HEK293T (cell line): ENCODE measurements at regions not wholly inside any gene's neighbourhood (a gene's known extent, or its start where the extent isn't known, plus 50 kb on each side); places are given as distances from the start of the nearest gene placed in this dataset.

Experiments
- CTCF ChIA-PET: fragments of 350-600 bp; formaldehyde crosslinking; extraction: SDS; loops from one replicate; lab custom pipeline; 2021; ENCODE audit warnings: antibody characterized with exemption, inconsistent platforms; lab: Yijun Ruan, JAX
- POLR2A ChIA-PET: fragments of 350-600 bp; formaldehyde crosslinking; extraction: SDS; loops from one replicate; lab custom pipeline; 2020; ENCODE audit warnings: antibody characterized with exemption, inconsistent platforms; lab: Yijun Ruan, JAX
- DNase-seq: peaks from one replicate; pipeline ENCODE4 v3.0.0; 2012; ENCODE audit warnings: mixed read lengths; ENCODE audit errors: extremely low spot score
- ARNT ChIP-seq: fragments of 450-650 bp; IDR thresholded peaks from 2 replicates; pipeline ENCODE4 v1.6.1; 2017; ENCODE audit warnings: mild to moderate bottlenecking
- BHLHE40 ChIP-seq: fragments of 450-650 bp; IDR thresholded peaks from 2 replicates; pipeline ENCODE4 v1.6.1; 2016; ENCODE audit warnings: mild to moderate bottlenecking, moderate library complexity, borderline replicate concordance
- CTBP1 ChIP-seq: fragments of 450-650 bp; IDR thresholded peaks from 2 replicates; pipeline ENCODE4 v1.6.1; 2016; ENCODE audit warnings: borderline replicate concordance
- ELF4 ChIP-seq: fragments of 450-650 bp; IDR thresholded peaks from 2 replicates; pipeline ENCODE4 v1.6.1; 2017; ENCODE audit warnings: antibody characterized with exemption
- FOXA1 ChIP-seq: fragments of 450-650 bp; IDR thresholded peaks from 2 replicates; pipeline ENCODE4 v1.6.1; 2016; ENCODE audit warnings: mild to moderate bottlenecking
- FOXK2 ChIP-seq: fragments of 450-650 bp; IDR thresholded peaks from 2 replicates; pipeline ENCODE4 v1.6.1; 2016; ENCODE audit warnings: mild to moderate bottlenecking
- FOXM1 ChIP-seq: fragments of 450-650 bp; IDR thresholded peaks from 2 replicates; pipeline ENCODE4 v1.6.1; 2017; ENCODE audit warnings: mild to moderate bottlenecking, borderline replicate concordance
- HDGF ChIP-seq: fragments of 450-650 bp; IDR thresholded peaks from 2 replicates; pipeline ENCODE4 v1.6.1; 2017; ENCODE audit warnings: antibody characterized with exemption, borderline replicate concordance
- L3MBTL2 ChIP-seq: fragments of 450-650 bp; conservative IDR thresholded peaks from 2 replicates; pipeline ENCODE4 v1.6.1; 2016; ENCODE audit warnings: mild to moderate bottlenecking
- LEF1 ChIP-seq: fragments of 450-650 bp; IDR thresholded peaks from 2 replicates; pipeline ENCODE4 v1.6.1; 2017; ENCODE audit warnings: mild to moderate bottlenecking, borderline replicate concordance
- NFRKB ChIP-seq: fragments of 450-650 bp; IDR thresholded peaks from 2 replicates; pipeline ENCODE4 v1.6.1; 2016; ENCODE audit warnings: mild to moderate bottlenecking, moderate library complexity
- PKNOX1 ChIP-seq: fragments of 450-650 bp; IDR thresholded peaks from 2 replicates; pipeline ENCODE4 v1.6.1; 2016
- SP1 ChIP-seq: fragments of 450-650 bp; IDR thresholded peaks from 2 replicates; pipeline ENCODE4 v1.6.1; 2017
- SUZ12 ChIP-seq: fragments of 450-650 bp; IDR thresholded peaks from 2 replicates; pipeline ENCODE4 v1.6.1; 2016; ENCODE audit warnings: mild to moderate bottlenecking
- TARDBP ChIP-seq: fragments of 450-650 bp; IDR thresholded peaks from 2 replicates; pipeline ENCODE4 v1.6.1; 2016
- ZNF384 ChIP-seq: fragments of 450-650 bp; IDR thresholded peaks from 2 replicates; pipeline ENCODE4 v1.6.1; 2016

DNA sequence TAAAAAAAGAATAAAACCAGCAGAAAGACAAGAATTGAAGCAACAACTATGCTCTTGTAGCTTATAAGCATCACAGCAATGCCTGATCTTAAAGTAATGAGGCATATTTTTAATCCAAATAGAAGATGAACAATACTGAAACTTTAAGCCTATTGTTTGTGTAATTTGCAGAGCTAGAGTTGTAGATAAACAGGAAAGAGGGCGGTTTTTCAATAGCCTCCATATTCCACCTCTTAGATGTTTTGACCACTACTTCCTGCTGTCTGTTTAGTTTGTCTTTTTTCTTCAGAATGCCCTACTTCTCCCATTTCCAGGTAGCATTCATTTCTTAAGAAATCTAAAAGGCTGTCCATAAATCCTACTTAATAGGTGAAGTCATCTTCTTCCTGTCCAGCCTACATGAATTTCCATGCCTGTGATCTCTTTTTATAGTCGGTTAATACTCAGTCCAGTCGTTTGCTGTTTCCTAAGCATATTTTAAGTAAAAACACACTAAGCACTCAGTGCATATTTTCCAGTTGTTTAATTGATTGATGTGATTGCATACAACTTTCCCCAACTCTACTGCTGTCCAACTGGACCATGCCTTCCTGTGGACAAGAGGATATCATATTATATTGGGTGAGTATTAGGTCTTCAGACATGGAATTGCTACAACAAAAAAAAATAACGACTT lies 308.1 kb downstream of the TFEC start:
- DNase-seq = no peak
- POLR2A ChIA-PET = no interaction called here
- CTCF ChIA-PET = interaction anchor here (1.1 kb wide), 1 partner anchor 42 kb away, joined by 3 read pairs; no protein-coding TSS in a partner anchor
- TF ChIP-seq ARNT (no peak), FOXA1 (no peak), CTBP1 (peak; percentile 49; the same call in 1 of the 2 replicates), L3MBTL2 (no peak), ZNF384 (no peak), FOXK2 (no peak), BHLHE40 (no peak), HDGF (no peak), ELF4 (no peak), NFRKB (no peak), TARDBP (no peak), PKNOX1 (peak; percentile 65), FOXM1 (no peak)

DNA sequence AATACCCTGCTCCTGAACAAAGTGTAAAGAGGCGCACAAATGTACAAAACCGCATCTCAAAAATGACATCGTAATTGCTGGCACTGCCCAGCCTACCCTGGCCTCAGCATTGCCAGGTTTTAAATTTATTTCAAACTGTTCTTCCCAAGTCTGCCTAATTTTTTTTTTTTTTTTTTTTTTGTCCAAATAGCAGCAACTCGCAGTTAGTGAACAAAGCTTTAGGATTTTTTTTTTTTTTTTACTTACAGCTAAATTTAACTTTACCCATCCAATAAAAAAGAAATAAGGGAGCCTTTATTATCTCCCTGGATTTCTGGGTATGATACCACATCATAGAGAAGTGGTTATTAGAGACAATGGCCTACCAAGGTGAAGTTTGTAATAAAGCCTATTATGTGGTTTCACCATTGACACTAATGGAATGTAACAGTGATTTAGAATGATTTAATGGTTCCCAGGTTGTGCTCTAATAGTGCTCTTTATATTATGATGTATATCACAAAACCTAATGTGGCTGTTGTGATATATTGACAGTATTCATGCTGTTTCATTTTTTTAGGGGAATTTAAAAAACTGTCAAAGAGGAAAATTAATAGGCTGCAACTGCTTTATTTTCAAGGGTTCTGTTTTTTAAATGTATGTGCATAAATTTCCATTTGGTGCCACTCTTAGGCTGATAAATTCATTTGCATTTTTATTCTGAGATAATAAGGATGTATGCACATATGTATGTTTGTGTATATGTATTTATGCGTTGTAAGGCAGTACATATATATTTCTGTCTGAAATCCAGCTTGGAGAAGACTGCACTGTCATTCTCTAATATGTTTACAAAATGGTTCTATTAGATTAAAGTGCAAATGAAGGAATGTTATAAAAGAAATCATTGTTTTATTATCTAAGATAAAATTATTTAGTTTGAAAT lies 309.0 kb downstream of the TFEC start:
- TF ChIP-seq LEF1 (peak; percentile 56; the same call in 1 of the 2 replicates), SUZ12 (no peak), PKNOX1 (peak; percentile 91), ZNF384 (peak; percentile 73), NFRKB (no peak), CTBP1 (peak; percentile 84; the same call in 1 of the 2 replicates)
- DNase-seq = no peak
- POLR2A ChIA-PET = no interaction called here
- CTCF ChIA-PET = no interaction called here

- TF ChIP-seq ARNT (no peak), FOXA1 (no peak), SUZ12 (no peak), SP1 (no peak), FOXM1 (no peak), CTBP1 (no peak), NFRKB (no peak), ZNF384 (no peak), LEF1 (no peak), L3MBTL2 (no peak), ELF4 (no peak), TARDBP (no peak), HDGF (no peak), FOXK2 (no peak)
- ChIA-PET POLR2A (no interaction called here), CTCF (no interaction called here)
- DNase-seq = no peak
These were observed 310.6 kb downstream of the TFEC start for GRCh38 chr7:115719963-115720362.

DNA sequence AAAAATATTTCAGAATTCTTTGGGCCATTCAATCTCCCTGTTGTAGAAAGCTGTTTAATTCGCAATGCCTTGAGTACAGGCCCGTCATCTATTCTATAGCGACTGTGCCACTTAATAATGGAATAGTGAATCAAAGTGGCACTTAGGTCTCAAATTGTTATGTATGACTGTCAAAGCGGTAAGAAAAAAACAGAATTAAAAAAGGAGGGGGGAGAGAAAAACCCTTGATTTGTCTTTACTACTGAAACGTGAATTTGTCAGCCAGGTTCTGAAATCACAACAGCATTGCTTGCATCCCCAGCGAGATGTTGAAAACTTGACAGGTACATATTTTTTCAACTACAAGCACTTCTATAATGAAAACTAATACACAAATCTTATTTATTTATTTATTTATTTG lies 320.9 kb downstream of the TFEC start:
- no peak for DNase-seq
- CTCF ChIA-PET = no interaction called here
- POLR2A ChIA-PET = no interaction called here
- TF ChIP-seq PKNOX1 (no peak), ZNF384 (no peak), SUZ12 (no peak), FOXM1 (no peak), CTBP1 (no peak)

GRCh38 chr7:115708013-115708341 lies 322.6 kb downstream of the TFEC start:
- DNase-seq = no peak
- TF ChIP-seq PKNOX1 (0 out of 2 replicates have a peak, but pooled peaks have one; percentile 13), FOXK2 (no peak)
- CTCF ChIA-PET = interaction anchor here (0.5 to 1.1 kb wide), 2 partner anchors 28 to 72 kb away, joined by 3 to 5 read pairs; no protein-coding TSS in a partner anchor
- POLR2A ChIA-PET = no interaction called here
